ENCODE measurements at regions not wholly inside any gene's neighbourhood (a gene's known extent, or its start where the extent isn't known, plus 50 kb on each side); places are given as distances from the start of the nearest gene placed in this dataset.
"Not testable (repeated sequence)": the region's sequence is repeated elsewhere in the genome, so short reads cannot be mapped to it uniquely, and the experiment has no call there.

- no peak overlapping the region for H3K27ac ChIP-seq
- no peak overlapping the region for H3K4me3 ChIP-seq
- no peak for DNase-seq
- TF ChIP-seq POLR2AphosphoS5 (IDR thresholded peaks at IDR 0.05) (no peak), EP300 (IDR thresholded peaks at IDR 0.05) (no peak), POLR2A (IDR thresholded peaks at IDR 0.05) (no peak)
- 76 to 92% (median 90%) methylated on average over 3 to 4 of the region's 4 CpGs; no CpG with 5 or more reads in 1 of the 5 donors for WGBS, 5 donors
- intact Hi-C loops (cut with DNase I; ENCODE audit: low total_unique reads): no loop called here
- H3K4me1 ChIP-seq: no peaks in the 10 kb centered on the region
- H3K9me3 ChIP-seq: no peaks in the 10 kb centered on the region
- H3K27me3 ChIP-seq: peaks cover 0 to 14% (median 0%) of the 10 kb centered on the region in 3 donors
- H3K36me3 ChIP-seq: no peaks in the 10 kb centered on the region
These were observed 127.7 kb downstream of the RBMX2 start for GRCh38 chrX:130529531-130529930.

DNA sequence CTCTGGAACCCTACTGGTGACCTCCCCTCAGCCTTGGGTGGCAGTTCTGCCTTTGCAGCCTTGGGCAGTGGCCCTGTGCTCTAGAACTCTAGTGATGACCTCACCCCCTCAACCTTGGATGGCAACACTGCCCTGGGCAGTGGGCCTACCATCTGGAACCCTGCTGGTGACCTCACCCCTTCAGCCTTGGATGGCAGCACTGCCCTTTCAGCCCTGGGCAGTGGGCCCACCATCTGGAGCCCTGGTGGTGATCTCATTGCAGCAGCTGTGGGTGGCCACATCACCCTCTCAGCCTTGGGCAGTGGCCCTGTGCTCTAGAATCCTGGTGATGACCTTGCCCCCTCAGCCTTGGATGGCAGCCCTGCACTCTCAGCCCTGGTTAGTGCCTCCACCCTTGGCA lies 129.3 kb downstream of the RBMX2 start:
- intact Hi-C loops (cut with DNase I; ENCODE audit: low total_unique reads): no loop called here
- no peak overlapping the region for H3K4me3 ChIP-seq
- H3K27ac ChIP-seq: no peak overlapping the region
- TF ChIP-seq, protein P1, sequence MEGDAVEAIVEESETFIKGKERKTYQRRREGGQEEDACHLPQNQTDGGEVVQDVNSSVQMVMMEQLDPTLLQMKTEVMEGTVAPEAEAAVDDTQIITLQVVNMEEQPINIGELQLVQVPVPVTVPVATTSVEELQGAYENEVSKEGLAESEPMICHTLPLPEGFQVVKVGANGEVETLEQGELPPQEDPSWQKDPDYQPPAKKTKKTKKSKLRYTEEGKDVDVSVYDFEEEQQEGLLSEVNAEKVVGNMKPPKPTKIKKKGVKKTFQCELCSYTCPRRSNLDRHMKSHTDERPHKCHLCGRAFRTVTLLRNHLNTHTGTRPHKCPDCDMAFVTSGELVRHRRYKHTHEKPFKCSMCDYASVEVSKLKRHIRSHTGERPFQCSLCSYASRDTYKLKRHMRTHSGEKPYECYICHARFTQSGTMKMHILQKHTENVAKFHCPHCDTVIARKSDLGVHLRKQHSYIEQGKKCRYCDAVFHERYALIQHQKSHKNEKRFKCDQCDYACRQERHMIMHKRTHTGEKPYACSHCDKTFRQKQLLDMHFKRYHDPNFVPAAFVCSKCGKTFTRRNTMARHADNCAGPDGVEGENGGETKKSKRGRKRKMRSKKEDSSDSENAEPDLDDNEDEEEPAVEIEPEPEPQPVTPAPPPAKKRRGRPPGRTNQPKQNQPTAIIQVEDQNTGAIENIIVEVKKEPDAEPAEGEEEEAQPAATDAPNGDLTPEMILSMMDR (IDR thresholded peaks at IDR 0.05): no peak
- TF ChIP-seq POLR2AphosphoS5 (IDR thresholded peaks at IDR 0.05) (no peak), POLR2A (IDR thresholded peaks at IDR 0.05) (no peak), EP300 (IDR thresholded peaks at IDR 0.05) (no peak)
- H3K9me3 ChIP-seq: no peaks in the 10 kb centered on the region
- peaks cover 0 to 20% (median 0%) of the 10 kb centered on the region in 3 donors for H3K27me3 ChIP-seq
- H3K36me3 ChIP-seq: no peaks in the 10 kb centered on the region
- H3K4me1 ChIP-seq: no peaks in the 10 kb centered on the region
- no peak for DNase-seq

DNA sequence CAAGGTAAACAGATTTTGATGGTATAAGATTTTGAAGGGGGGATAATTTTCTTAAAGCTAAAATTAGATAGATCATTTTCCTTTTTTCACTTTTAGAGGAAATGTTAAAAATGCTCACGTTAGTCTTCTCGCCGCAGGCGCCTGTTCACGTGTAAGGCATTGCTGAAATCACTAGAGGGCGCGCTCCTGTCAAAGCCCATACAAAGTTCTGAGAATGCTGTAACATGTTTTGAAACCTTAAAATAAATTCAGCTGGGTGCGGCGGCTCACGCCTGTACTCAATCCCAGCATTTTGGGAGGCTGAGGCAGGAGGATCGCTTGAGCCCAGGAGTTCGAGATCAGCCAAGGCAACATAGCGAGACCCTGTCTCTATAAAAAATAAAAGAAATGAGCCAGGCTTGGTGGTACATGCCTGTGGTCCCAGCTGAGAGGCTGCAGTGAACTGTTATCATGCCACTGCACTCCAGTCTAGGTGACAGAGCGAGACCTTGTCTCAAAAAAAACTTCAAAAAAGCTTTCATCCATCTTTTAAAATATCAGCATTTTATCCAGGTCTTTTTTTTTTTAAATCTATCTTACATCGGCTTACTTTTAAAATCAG lies 138.0 kb downstream of the RBMX2 start:
- Histone ChIP-seq H3K27me3 (peaks cover 0 to 20% (median 0%) of the 10 kb centered on the region in 3 donors), H3K36me3 (no peaks in the 10 kb centered on the region), H3K9me3 (no peaks in the 10 kb centered on the region), H3K4me3 (no peak overlapping the region), H3K4me1 (no peaks in the 10 kb centered on the region), H3K27ac (no peak overlapping the region)
- 10 to 29% (median 14%) methylated on average over 12 to 15 of the region's 15 CpGs for WGBS, 5 donors
- peak; percentile 46 to 64 for DNase-seq
- TF ChIP-seq POLR2A (IDR thresholded peaks at IDR 0.05): no peak
- TF ChIP-seq, protein P1 (IDR thresholded peaks at IDR 0.05): peak in 4 of 7 experiments; percentile 29 to 54 (median 39)
- TF ChIP-seq EP300 (IDR thresholded peaks at IDR 0.05): no peak
- intact Hi-C loops (cut with DNase I; ENCODE audit: low total_unique reads): no loop called here

DNA sequence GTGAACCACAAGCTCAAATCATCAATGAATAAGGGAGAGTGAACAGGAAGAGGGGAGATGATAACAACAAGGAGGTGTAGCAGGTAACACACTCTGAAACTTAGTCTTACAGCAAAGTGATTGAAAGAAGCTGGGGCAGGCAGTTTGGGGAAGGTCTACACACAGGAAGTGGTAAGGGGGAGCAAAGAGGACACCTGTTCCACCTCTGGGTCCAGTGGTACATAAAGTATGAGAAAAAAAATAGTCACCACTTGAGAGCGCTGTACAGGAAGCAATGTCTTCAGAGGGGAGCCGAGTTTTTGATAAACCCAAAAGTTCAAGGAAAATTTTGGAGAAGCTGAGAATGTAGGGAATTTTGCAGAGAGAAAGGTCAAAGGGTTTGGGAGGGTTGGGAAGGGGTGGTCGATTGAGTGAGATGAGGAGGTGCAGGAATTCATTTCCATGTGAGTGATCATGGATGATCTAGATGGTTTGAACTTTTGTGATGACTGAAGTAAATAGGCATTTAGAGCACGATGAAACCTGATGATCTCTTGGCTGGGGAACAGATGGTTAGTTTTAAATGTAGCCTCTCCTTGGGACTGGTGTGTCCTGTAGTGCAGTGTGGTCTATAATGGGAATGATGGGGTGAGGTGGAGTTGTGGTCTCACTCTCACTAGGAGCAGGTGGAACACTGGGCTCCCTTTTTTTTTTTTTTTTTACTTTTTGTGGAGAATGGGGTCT lies 142.0 kb downstream of the RBMX2 start:
- Histone ChIP-seq H3K27me3 (peaks cover 0 to 14% (median 0%) of the 10 kb centered on the region in 3 donors), H3K4me3 (no peak overlapping the region), H3K27ac (no peak overlapping the region), H3K36me3 (no peaks in the 10 kb centered on the region), H3K4me1 (no peaks in the 10 kb centered on the region), H3K9me3 (no peaks in the 10 kb centered on the region)
- 49 to 68% (median 63%) methylated on average over 4 of the region's 4 CpGs for WGBS, 5 donors
- DNase-seq: no peak
- intact Hi-C loops (cut with DNase I; ENCODE audit: low total_unique reads): no loop called here
- TF ChIP-seq POLR2A (IDR thresholded peaks at IDR 0.05) (no peak), POLR2AphosphoS5 (IDR thresholded peaks at IDR 0.05) (no peak), EP300 (IDR thresholded peaks at IDR 0.05) (no peak)
- TF ChIP-seq, protein P1 (IDR thresholded peaks at IDR 0.05): no peak

DNA sequence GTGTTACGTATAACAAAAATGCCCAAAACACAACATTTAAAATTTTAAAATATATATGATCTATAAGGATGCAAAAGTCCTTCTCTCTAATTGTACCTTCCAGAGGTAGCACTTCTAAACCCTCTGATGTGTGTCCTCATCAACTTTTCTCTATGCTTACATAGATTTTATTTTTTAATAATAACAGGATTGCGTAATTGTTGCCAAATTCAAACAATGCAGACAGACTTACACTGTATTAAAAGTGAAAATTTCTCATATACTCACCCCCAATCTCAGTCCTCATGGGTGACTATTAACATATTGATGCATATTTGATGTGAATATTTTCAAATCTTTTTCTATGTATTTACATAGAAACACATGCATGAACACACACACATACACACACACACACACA lies 144.0 kb downstream of the RBMX2 start:
- 86 to 95% (median 92%) methylated on average over 2 of the region's 2 CpGs for WGBS, 5 donors
- Histone ChIP-seq H3K9me3 (no peaks in the 10 kb centered on the region), H3K4me1 (no peaks in the 10 kb centered on the region), H3K4me3 (no peak overlapping the region), H3K27me3 (peaks cover 0 to 10% (median 0%) of the 10 kb centered on the region in 3 donors), H3K27ac (no peak overlapping the region), H3K36me3 (no peaks in the 10 kb centered on the region)
- no peak for DNase-seq
- intact Hi-C loops (cut with DNase I; ENCODE audit: low total_unique reads): no loop called here
- no peak for TF ChIP-seq POLR2A (IDR thresholded peaks at IDR 0.05)
- TF ChIP-seq, protein P1 (IDR thresholded peaks at IDR 0.05): no peak
- no peak for TF ChIP-seq POLR2AphosphoS5 (IDR thresholded peaks at IDR 0.05)
- TF ChIP-seq EP300 (IDR thresholded peaks at IDR 0.05): no peak

- H3K4me3 ChIP-seq; intact Hi-C loops (cut with DNase I; ENCODE audit: low total_unique reads): not testable (repeated sequence)
- 44 to 60% (median 49%) methylated on average over 5 of the region's 5 CpGs for WGBS, 5 donors
These were observed 147.6 kb downstream of the RBMX2 start for GRCh38 chrX:130549382-130549781.

More at GRCh38 chrX:130549382-130549781, 147.6 kb downstream of the RBMX2 start:
- H3K27me3 ChIP-seq, DNase-seq, H3K36me3 ChIP-seq, H3K27ac ChIP-seq, H3K4me1 ChIP-seq, H3K9me3 ChIP-seq: not testable (repeated sequence)

All from stomach (tissue), 8 donors.